ENCODE measurements at regions not wholly inside any gene's neighbourhood (a gene's known extent, or its start where the extent isn't known, plus 50 kb on each side); places are given as distances from the start of the nearest gene placed in this dataset.

DNA sequence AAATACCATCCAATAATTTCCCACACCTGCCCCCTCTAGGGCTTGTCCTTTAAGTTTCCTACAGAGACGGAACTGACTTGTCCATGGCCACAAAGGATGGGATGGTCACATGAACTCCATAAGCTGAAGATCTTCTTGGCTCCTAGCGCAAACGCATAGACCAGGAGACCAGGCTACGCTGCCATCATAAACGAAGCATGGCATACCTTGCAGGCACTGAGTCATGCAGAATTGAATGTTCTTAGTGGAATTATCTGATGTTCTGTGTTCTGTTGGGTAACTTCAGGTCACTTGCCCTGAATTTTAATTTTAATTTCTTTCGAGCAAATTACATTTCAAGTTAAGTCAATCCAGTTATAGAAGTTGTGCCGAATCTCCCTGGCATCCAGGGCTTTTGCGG is 96.4 kb upstream of the STARD13 start:
- TF ChIP-seq, protein P1, sequence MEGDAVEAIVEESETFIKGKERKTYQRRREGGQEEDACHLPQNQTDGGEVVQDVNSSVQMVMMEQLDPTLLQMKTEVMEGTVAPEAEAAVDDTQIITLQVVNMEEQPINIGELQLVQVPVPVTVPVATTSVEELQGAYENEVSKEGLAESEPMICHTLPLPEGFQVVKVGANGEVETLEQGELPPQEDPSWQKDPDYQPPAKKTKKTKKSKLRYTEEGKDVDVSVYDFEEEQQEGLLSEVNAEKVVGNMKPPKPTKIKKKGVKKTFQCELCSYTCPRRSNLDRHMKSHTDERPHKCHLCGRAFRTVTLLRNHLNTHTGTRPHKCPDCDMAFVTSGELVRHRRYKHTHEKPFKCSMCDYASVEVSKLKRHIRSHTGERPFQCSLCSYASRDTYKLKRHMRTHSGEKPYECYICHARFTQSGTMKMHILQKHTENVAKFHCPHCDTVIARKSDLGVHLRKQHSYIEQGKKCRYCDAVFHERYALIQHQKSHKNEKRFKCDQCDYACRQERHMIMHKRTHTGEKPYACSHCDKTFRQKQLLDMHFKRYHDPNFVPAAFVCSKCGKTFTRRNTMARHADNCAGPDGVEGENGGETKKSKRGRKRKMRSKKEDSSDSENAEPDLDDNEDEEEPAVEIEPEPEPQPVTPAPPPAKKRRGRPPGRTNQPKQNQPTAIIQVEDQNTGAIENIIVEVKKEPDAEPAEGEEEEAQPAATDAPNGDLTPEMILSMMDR (IDR thresholded peaks at IDR 0.05): no peak
- TF ChIP-seq POLR2AphosphoS5 (IDR thresholded peaks at IDR 0.05): no peak
- no peak for TF ChIP-seq POLR2A (IDR thresholded peaks at IDR 0.05)
- Histone ChIP-seq H3K27ac (no peak overlapping the region), H3K27me3 (replicated peaks; ENCODE audit: insufficient read depth) (no peaks in the 10 kb centered on the region), H3K36me3 (no peaks in the 10 kb centered on the region), H3K4me1 (replicated peaks) (no peaks in the 10 kb centered on the region), H3K9me3 (no peaks in the 10 kb centered on the region), H3K4me3 (no peak overlapping the region)
- no peak for DNase-seq (ENCODE audit: low spot score)
- intact Hi-C loops (cut with DNase I): no loop called here
- whole genome bisulfite sequencing: 95% methylated on average over 8 of the region's 8 CpGs

DNA sequence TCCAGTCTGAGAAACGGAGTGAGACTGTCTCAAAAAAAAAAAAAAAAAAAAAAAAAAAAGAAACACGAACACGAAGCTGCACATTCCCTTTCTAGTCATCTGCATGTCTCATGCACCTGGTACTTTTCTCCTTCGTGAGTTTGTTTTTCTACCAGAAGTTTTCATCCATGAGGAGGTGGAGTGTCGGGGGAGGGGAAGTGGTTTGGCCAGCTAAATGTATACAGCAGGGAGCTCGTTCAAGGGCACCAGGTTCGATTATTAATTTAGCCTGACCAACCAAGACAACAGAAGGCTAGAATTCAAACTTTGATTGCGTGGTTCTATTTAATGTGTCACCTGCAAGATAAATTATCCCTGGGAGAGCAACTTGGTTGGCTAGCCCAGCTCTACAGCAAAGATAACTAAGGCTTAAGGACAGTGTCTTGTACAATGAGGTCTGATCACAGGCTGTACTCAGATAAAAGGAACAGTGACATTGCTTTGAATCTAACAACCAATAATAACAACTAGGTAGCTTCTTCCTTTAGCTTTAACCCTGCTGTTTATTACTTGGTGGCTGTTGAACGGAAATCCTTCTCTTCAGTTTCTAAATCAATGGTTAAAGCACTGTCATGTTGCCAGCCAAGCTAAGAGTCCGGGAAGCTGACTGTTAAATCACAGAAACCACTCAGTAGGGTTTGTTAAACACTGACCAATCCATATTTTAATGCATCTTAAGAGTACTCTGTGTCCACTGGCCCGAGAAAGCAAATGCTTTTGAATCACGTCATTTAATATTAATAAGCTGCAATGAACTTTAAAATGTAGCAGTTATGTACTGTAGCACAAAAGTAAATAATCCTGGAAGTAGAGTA is 98.4 kb upstream of the STARD13 start:
- intact Hi-C loops (cut with DNase I): no loop called here
- no peak for TF ChIP-seq POLR2A (IDR thresholded peaks at IDR 0.05)
- no peak for TF ChIP-seq POLR2AphosphoS5 (IDR thresholded peaks at IDR 0.05)
- TF ChIP-seq, protein P1 (IDR thresholded peaks at IDR 0.05): no peak
- Histone ChIP-seq H3K4me3 (no peak overlapping the region), H3K9me3 (no peaks in the 10 kb centered on the region), H3K27ac (peak overlapping the region in 1 of 2 donors; percentile 9), H3K4me1 (replicated peaks) (no peaks in the 10 kb centered on the region), H3K27me3 (replicated peaks; ENCODE audit: insufficient read depth) (no peaks in the 10 kb centered on the region), H3K36me3 (no peaks in the 10 kb centered on the region)
- no peak for DNase-seq (ENCODE audit: low spot score)
- WGBS: 57% methylated on average over 12 of the region's 12 CpGs

DNA sequence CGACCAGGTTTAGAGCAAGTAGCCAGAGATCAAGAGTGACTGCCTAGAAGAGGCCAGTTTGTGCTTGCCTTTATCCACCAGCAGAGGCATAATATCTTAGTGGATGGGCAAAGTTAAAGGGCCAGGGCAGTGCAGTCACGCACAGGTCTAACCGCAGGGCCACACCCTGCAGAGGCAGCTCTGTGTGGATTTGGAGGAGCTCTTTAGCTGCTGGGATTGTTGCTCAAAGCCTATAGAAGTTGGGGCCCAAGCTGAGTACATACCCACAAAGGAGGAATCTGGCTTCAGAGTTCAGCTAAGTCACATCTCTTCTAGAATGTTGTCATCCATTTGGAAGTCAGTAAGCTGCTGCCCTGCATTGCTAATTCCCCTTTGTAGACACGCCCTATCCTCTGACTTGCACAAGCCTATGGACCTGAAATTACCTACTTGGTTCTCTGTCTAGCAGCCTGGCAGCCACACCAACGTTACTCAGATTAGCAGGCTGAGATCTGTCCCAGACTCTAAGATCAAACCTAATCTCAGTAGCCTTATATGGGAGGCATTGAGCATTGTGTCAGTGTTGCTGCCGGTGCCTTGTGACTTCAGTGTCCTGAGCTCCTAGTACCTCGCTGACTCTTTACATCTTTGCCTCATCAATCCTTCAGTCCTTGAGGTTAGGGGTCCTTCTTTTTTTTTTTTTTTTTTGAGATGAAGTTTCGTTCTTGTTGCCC is 102.9 kb upstream of the STARD13 start:
- Histone ChIP-seq H3K4me1 (replicated peaks) (no peaks in the 10 kb centered on the region), H3K4me3 (no peak overlapping the region), H3K9me3 (no peaks in the 10 kb centered on the region), H3K36me3 (no peaks in the 10 kb centered on the region), H3K27ac (no peak overlapping the region), H3K27me3 (replicated peaks; ENCODE audit: insufficient read depth) (no peaks in the 10 kb centered on the region)
- intact Hi-C loops (cut with DNase I): no loop called here
- 90% methylated on average over 8 of the region's 8 CpGs for WGBS
- no peak for DNase-seq (ENCODE audit: low spot score)
- TF ChIP-seq, protein P1 (IDR thresholded peaks at IDR 0.05): no peak
- TF ChIP-seq POLR2A (IDR thresholded peaks at IDR 0.05) (no peak), POLR2AphosphoS5 (IDR thresholded peaks at IDR 0.05) (no peak)

DNA sequence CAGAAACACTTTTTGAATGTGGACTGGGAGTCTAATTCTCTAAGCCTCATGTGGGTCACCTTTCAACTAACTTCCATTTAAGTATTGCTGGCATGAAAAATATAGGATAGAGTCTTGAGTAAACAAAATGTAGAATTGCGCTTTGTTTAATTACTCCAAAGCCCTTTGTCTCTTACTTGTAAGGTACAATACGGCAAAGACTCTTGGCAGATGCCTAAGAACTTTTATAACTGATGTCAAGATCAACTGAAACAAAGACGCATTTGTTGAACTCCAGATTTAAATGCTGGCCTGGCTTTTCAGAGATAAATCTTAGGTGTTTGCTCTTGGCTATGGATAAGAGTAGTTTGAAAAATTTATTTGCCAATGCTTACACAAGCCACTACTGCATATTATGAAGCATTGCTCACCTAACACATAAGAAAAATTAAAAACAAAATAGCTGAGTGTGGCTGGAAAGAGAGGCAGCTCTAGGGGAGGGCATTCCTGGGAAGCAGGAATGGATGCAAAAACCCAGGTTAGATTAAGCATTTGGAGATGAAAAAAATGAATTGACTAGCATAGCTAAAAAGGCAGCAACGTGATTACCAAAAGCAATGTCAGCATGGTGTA is 107.3 kb upstream of the STARD13 start:
- no peak overlapping the region for H3K27ac ChIP-seq
- intact Hi-C loops (cut with DNase I): no loop called here
- no peak overlapping the region for H3K4me3 ChIP-seq
- no peaks in the 10 kb centered on the region for H3K36me3 ChIP-seq
- TF ChIP-seq POLR2A (IDR thresholded peaks at IDR 0.05) (no peak), POLR2AphosphoS5 (IDR thresholded peaks at IDR 0.05) (peak; percentile 24)
- TF ChIP-seq, protein P1 (IDR thresholded peaks at IDR 0.05): no peak
- no peaks in the 10 kb centered on the region for H3K27me3 ChIP-seq (replicated peaks; ENCODE audit: insufficient read depth)
- H3K9me3 ChIP-seq: no peaks in the 10 kb centered on the region
- DNase-seq (ENCODE audit: low spot score): peak; percentile 21
- WGBS: 35% methylated on average over 4 of the region's 4 CpGs
- H3K4me1 ChIP-seq (replicated peaks): no peaks in the 10 kb centered on the region
